ENCODE measurements at regions not wholly inside any gene's neighbourhood (a gene's known extent, or its start where the extent isn't known, plus 50 kb on each side); places are given as distances from the start of the nearest gene placed in this dataset.

DNA sequence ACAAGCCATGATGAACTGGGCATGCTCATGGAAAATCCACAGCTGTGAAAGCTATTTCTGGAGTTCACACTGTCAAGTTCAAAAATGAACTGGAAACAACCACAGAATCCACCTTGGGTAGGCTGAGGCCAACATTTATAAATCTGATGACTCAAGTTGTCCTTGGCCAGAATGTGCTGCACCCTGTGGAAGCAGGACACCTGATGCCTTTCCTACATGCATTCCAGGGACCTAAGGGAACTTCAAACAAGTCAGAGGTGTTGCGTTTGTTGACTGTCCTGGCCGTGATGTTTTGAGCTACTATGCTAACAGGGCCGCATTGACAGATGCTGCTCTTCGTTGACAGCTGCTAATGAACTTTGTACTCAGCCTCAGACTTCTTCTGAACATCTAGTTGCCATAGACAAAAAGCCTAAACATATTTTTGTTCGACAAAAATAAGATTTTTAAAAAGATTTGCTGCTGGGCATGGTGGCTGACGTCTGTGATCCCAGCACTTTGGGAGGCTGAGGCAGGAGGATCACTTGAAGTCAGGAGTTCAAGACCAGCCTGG, 127.9 kb upstream of the SLC45A1 start (continued):
- TF ChIP-seq ZNF318 (CRISPR knock-in tag; IDR thresholded peaks at IDR 0.05) (no peak), NCOA5 (CRISPR knock-in tag; IDR thresholded peaks at IDR 0.05) (no peak), ZNF275 (CRISPR knock-in tag; IDR thresholded peaks at IDR 0.05; ENCODE audit: borderline replicate concordance) (no peak), TFAP4 (IDR thresholded peaks at IDR 0.05; ENCODE audit: borderline replicate concordance, low read depth) (peak; percentile 94), FOXA3 (CRISPR knock-in tag; IDR thresholded peaks at IDR 0.05) (peak; percentile 98), REPIN1 (CRISPR knock-in tag; IDR thresholded peaks at IDR 0.05; ENCODE audit: borderline replicate concordance, low read depth) (peak; percentile 94), MEIS2 (CRISPR knock-in tag; IDR thresholded peaks at IDR 0.05) (peak; percentile 99), ZNF737 (CRISPR knock-in tag; IDR thresholded peaks at IDR 0.05; ENCODE audit: borderline replicate concordance) (no peak), MTERF4 (CRISPR knock-in tag; IDR thresholded peaks at IDR 0.05) (peak; percentile 90), ARNTL (CRISPR knock-in tag; IDR thresholded peaks at IDR 0.05) (peak; percentile 82; the same call in 1 of the 2 replicates), SMYD3 (CRISPR knock-in tag; IDR thresholded peaks at IDR 0.05) (peak; percentile 84; the same call in 1 of the 2 replicates), KLF11 (CRISPR knock-in tag; IDR thresholded peaks at IDR 0.05) (no peak), ZFAT (CRISPR knock-in tag; conservative IDR thresholded peaks at IDR 0.05) (no peak), KLF9 (CRISPR knock-in tag; IDR thresholded peaks at IDR 0.05; ENCODE audit: low read depth) (no peak), ZNF431 (CRISPR knock-in tag; IDR thresholded peaks at IDR 0.05; ENCODE audit: borderline replicate concordance, low read depth) (peak; percentile 58; the same call in 1 of the 2 replicates)
- TF ChIP-seq, protein P1, sequence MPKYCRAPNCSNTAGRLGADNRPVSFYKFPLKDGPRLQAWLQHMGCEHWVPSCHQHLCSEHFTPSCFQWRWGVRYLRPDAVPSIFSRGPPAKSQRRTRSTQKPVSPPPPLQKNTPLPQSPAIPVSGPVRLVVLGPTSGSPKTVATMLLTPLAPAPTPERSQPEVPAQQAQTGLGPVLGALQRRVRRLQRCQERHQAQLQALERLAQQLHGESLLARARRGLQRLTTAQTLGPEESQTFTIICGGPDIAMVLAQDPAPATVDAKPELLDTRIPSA (CRISPR knock-in tag; IDR thresholded peaks at IDR 0.05; ENCODE audit: borderline replicate concordance): no peak
- TF ChIP-seq, protein P2, sequence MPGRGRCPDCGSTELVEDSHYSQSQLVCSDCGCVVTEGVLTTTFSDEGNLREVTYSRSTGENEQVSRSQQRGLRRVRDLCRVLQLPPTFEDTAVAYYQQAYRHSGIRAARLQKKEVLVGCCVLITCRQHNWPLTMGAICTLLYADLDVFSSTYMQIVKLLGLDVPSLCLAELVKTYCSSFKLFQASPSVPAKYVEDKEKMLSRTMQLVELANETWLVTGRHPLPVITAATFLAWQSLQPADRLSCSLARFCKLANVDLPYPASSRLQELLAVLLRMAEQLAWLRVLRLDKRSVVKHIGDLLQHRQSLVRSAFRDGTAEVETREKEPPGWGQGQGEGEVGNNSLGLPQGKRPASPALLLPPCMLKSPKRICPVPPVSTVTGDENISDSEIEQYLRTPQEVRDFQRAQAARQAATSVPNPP (CRISPR knock-in tag; IDR thresholded peaks at IDR 0.05): 0 out of 2 replicates have a peak, but pooled peaks have one; percentile 77
